ENCODE measurements at regions not wholly inside any gene's neighbourhood (a gene's known extent, or its start where the extent isn't known, plus 50 kb on each side); places are given as distances from the start of the nearest gene placed in this dataset.

DNA sequence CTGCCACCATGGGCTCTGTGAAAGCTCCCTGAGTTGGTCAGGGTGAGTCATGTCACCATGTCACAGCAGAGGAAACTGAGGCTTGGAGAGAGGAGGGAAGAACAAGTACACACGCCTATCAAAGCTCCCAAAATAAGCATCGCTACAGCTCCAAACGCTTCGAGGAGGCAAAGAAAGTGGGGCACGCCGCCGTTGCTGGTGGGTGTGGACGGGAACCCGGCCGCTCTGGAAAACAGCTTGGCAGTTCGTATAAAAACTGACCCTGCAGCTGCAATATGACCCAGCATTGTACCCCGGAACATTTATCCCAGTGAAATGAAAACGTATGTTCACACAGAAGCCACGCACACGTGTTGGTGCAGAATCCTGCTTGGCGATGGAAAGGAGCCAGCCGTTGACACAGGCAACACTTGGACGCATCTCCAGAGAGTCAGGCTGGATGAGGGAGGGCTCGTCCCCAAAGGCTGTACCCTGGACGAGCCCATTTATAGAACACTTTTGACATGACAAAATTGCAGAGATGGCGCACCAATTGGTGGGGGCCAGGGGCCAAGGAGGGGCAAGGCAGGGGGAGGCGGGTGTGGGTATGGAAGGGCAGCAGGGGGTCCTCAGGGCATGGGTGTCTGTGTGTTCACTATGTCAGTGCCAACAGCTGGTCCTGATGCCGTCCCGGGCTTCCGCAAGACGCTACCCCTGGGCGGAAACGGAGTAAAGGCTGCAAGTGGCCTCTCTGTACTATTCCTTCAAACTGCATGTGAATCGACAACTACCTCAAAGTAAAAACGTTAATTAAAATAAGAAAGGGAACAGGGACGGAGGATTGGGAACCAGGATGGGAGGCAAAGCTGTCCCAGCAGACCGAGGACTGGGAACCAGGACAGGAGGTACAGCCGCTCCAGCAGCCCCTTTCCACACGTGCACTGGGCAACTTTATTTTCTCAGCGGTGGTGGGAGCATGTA, 173.0 kb downstream of the OLFM1 start:
- Histone ChIP-seq H3K27me3 (ENCODE audit: control insufficient read depth, insufficient read depth, low read length) (no peaks in the 10 kb centered on the region; the same call in 1 of the 2 replicates), H3K4me3 (ENCODE audit: low read depth in 2 of 2, low read length in 2 of 2) (no peak overlapping the region), H3K9me3 (ENCODE audit: control insufficient read depth, insufficient read depth, low read depth, low read length) (no peaks in the 10 kb centered on the region), H3K36me3 (ENCODE audit: control insufficient read depth, insufficient read depth, low read length) (no peaks in the 10 kb centered on the region), H3K27ac (ENCODE audit: low read length) (no peak overlapping the region), H3K4me1 (ENCODE audit: control insufficient read depth, insufficient read depth, low read length) (no peaks in the 10 kb centered on the region)
- TF ChIP-seq, protein P1, sequence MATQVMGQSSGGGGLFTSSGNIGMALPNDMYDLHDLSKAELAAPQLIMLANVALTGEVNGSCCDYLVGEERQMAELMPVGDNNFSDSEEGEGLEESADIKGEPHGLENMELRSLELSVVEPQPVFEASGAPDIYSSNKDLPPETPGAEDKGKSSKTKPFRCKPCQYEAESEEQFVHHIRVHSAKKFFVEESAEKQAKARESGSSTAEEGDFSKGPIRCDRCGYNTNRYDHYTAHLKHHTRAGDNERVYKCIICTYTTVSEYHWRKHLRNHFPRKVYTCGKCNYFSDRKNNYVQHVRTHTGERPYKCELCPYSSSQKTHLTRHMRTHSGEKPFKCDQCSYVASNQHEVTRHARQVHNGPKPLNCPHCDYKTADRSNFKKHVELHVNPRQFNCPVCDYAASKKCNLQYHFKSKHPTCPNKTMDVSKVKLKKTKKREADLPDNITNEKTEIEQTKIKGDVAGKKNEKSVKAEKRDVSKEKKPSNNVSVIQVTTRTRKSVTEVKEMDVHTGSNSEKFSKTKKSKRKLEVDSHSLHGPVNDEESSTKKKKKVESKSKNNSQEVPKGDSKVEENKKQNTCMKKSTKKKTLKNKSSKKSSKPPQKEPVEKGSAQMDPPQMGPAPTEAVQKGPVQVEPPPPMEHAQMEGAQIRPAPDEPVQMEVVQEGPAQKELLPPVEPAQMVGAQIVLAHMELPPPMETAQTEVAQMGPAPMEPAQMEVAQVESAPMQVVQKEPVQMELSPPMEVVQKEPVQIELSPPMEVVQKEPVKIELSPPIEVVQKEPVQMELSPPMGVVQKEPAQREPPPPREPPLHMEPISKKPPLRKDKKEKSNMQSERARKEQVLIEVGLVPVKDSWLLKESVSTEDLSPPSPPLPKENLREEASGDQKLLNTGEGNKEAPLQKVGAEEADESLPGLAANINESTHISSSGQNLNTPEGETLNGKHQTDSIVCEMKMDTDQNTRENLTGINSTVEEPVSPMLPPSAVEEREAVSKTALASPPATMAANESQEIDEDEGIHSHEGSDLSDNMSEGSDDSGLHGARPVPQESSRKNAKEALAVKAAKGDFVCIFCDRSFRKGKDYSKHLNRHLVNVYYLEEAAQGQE (IDR thresholded peaks at IDR 0.05; ENCODE audit: insufficient read depth in 1 of 2, low read depth in 2 of 2, low read length in 1 of 2) = no peak
- TF ChIP-seq SIN3A (IDR thresholded peaks at IDR 0.05; ENCODE audit: borderline replicate concordance, insufficient read depth, low read depth, low read length) (no peak), TCF7L2 (IDR thresholded peaks at IDR 0.05; ENCODE audit: low read depth, low read length) (no peak), POLR2AphosphoS5 (IDR thresholded peaks at IDR 0.05; ENCODE audit: low read depth, low read length) (no peak)
- TF ChIP-seq, protein P2, sequence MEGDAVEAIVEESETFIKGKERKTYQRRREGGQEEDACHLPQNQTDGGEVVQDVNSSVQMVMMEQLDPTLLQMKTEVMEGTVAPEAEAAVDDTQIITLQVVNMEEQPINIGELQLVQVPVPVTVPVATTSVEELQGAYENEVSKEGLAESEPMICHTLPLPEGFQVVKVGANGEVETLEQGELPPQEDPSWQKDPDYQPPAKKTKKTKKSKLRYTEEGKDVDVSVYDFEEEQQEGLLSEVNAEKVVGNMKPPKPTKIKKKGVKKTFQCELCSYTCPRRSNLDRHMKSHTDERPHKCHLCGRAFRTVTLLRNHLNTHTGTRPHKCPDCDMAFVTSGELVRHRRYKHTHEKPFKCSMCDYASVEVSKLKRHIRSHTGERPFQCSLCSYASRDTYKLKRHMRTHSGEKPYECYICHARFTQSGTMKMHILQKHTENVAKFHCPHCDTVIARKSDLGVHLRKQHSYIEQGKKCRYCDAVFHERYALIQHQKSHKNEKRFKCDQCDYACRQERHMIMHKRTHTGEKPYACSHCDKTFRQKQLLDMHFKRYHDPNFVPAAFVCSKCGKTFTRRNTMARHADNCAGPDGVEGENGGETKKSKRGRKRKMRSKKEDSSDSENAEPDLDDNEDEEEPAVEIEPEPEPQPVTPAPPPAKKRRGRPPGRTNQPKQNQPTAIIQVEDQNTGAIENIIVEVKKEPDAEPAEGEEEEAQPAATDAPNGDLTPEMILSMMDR (IDR thresholded peaks at IDR 0.05) = no peak
- ChIA-PET CTCF (no interaction called here), POLR2A (interaction anchor here (0.6 kb wide), 1 partner anchor 125 kb away, joined by 3 read pairs; no protein-coding TSS in a partner anchor)
- intact Hi-C loops (cut with micrococcal nuclease; ENCODE audit: unreplicated experiment) = no loop called here
- no TSS peak for BruUV-seq (replicated peaks)
- ATAC-seq (no peak), DNase-seq (ENCODE audit: low read depth, low spot score) (no peak)
- in situ Hi-C loops (cut with HindIII; ENCODE audit: low pct_unique_long_range_greater_than_20kb, low sequenced_read_pairs) = no loop called here

DNA sequence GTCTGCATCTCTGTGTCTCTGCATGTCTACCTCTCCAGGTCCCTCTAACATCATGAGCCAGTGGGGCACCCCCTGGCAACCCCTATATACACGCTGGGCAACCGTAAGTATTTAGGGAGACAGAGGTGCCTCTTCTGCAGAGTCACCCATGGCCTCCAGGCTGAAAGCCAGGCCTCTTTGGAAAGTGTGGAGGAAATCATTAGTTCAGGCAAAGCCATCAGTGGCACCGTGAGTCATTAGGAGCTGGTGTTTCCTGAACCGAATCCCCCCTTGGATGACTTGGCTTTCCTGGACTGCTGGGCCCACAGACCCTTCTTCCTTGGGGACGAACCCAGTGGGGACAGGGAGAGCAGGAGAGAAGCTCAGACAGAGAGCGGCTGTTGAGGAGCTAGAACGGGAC, 174.8 kb downstream of the OLFM1 start:
- CTCF ChIA-PET = interaction anchor here (0.5 kb wide), 1 partner anchor 16 kb away, joined by 3 read pairs; no protein-coding TSS in a partner anchor
- POLR2A ChIA-PET = no interaction called here
- intact Hi-C loops (cut with micrococcal nuclease; ENCODE audit: unreplicated experiment) = no loop called here
- ATAC-seq = no peak
- in situ Hi-C loops (cut with HindIII; ENCODE audit: low pct_unique_long_range_greater_than_20kb, low sequenced_read_pairs) = no loop called here
- H3K27me3 ChIP-seq (ENCODE audit: control insufficient read depth, insufficient read depth, low read length) = no peaks in the 10 kb centered on the region; the same call in 1 of the 2 replicates
- DNase-seq (ENCODE audit: low read depth, low spot score) = no peak
- no peak for TF ChIP-seq POLR2AphosphoS5 (IDR thresholded peaks at IDR 0.05; ENCODE audit: low read depth, low read length)
- TF ChIP-seq, protein P1 (IDR thresholded peaks at IDR 0.05; ENCODE audit: insufficient read depth in 1 of 2, low read depth in 2 of 2, low read length in 1 of 2) = no peak
- TF ChIP-seq, protein P2 (IDR thresholded peaks at IDR 0.05) = no peak
- no peak for TF ChIP-seq TCF7L2 (IDR thresholded peaks at IDR 0.05; ENCODE audit: low read depth, low read length)
- TF ChIP-seq SIN3A (IDR thresholded peaks at IDR 0.05; ENCODE audit: borderline replicate concordance, insufficient read depth, low read depth, low read length) = no peak
- no peak overlapping the region for H3K4me3 ChIP-seq (ENCODE audit: low read depth in 2 of 2, low read length in 2 of 2)
- BruUV-seq (replicated peaks) = no TSS peak
- H3K36me3 ChIP-seq (ENCODE audit: control insufficient read depth, insufficient read depth, low read length) = no peaks in the 10 kb centered on the region
- no peak overlapping the region for H3K27ac ChIP-seq (ENCODE audit: low read length)
- H3K9me3 ChIP-seq (ENCODE audit: control insufficient read depth, insufficient read depth, low read depth, low read length) = no peaks in the 10 kb centered on the region
- no peaks in the 10 kb centered on the region for H3K4me1 ChIP-seq (ENCODE audit: control insufficient read depth, insufficient read depth, low read length)
